K562 (cell line): ENCODE measurements at regions not wholly inside any gene's neighbourhood (a gene's known extent, or its start where the extent isn't known, plus 50 kb on each side); places are given as distances from the start of the nearest gene placed in this dataset.

ENCODE experiments used
- ATAC-seq: fragments of 200-7000 bp; cut with Tn5 transposase; 3 replicates; pipeline ENCODE4 v1.9.1; 2020; ENCODE audit warnings: moderate library complexity
- BruUV-seq: library from RNA; stranded (reverse); fragments of 400-500 nt; replicated peaks from 2 replicates; lab custom pipeline; 2021; lab: Mats Ljungman, UMichigan
- CTCF ChIA-PET: fragments of 300-600 bp; formaldehyde crosslinking; extraction: SDS; loops from one replicate; lab custom pipeline; 2021; ENCODE audit warnings: low intra/inter-chr PET ratio; lab: Yijun Ruan, JAX
- POLR2A ChIA-PET: fragments of 300-600, 350-650 bp; sonication (Branson Sonifier 250); formaldehyde crosslinking; extraction: SDS; loops from one replicate; lab custom pipeline; 2021; ENCODE audit warnings: antibody characterized with exemption, inconsistent platforms; lab: Yijun Ruan, JAX
- DNase-seq, 4 experiments: peaks; one replicate each; pipeline versions ENCODE4 v3.0.0 to v3.0.0-alpha.2; 2011 to 2018; ENCODE audit warnings: low spot score in 3 of 4, mixed read lengths in 3 of 4; ENCODE audit errors: extremely low read depth in 1 of 4
- FAIRE-seq: peaks from 2 replicates; lab custom pipeline; 2011; peaks lifted over from hg19 to GRCh38; lab: Jason Lieb, UNC
- H2AFZ ChIP-seq: 2 replicates; pipeline ENCODE4 v1.6.0; 2011; ENCODE audit warnings: low read depth, low read length, control low read depth, inconsistent platforms
- H3K27ac ChIP-seq: fragments of 200-600 bp; 3 replicates; pipeline ENCODE4 v1.8.0; 2011; ENCODE audit warnings: low read depth, mild to moderate bottlenecking, control low read depth, inconsistent platforms, low read length, moderate library complexity, mixed read lengths; ENCODE audit errors: extremely low read depth
- H3K27me3 ChIP-seq, 2 experiments: fragments of 300-600 bp in 1 of 2; 2 replicates in 1 of 2; 3 replicates in 1 of 2; pipeline versions ENCODE4 v1.6.0 to v1.8.0; 2011; ENCODE audit warnings: inconsistent platforms in 2 of 2, low read length in 2 of 2, mild to moderate bottlenecking in 1 of 2, mixed read lengths in 1 of 2, moderate library complexity in 1 of 2; ENCODE audit not compliant: control insufficient read depth in 2 of 2, insufficient read depth in 2 of 2
- H3K36me3 ChIP-seq: fragments of 300-600 bp; 3 replicates; pipeline ENCODE4 v1.8.0; 2011; ENCODE audit warnings: mild to moderate bottlenecking, low read length, inconsistent platforms; ENCODE audit not compliant: control insufficient read depth, insufficient read depth
- H3K4me1 ChIP-seq, 2 experiments: fragments of 200-600 bp in 1 of 2; replicated peaks in 1 of 2; 2 replicates in 1 of 2; 3 replicates in 1 of 2; pipeline versions ENCODE4 v1.5.1 to v1.8.0; 2011; ENCODE audit warnings: inconsistent platforms in 2 of 2, low read length in 2 of 2, mild to moderate bottlenecking in 1 of 2, mixed read lengths in 1 of 2, moderate library complexity in 1 of 2; ENCODE audit not compliant: control insufficient read depth in 2 of 2, insufficient read depth in 2 of 2
- H3K4me2 ChIP-seq: 2 replicates; pipeline ENCODE4 v1.6.1; 2011; ENCODE audit warnings: low read length, control low read depth, inconsistent platforms, mixed read lengths; ENCODE audit not compliant: insufficient read depth
- H3K4me3 ChIP-seq: fragments of 200-600 bp; sonication (generic), shearing (Covaris generic); 2 replicates; pipeline ENCODE4 v1.5.1; 2016; ENCODE audit warnings: control low read depth, inconsistent platforms
- H3K79me2 ChIP-seq: fragments of 200-600 bp; 3 replicates; pipeline ENCODE4 v1.8.0; 2011; ENCODE audit warnings: low read length, inconsistent platforms; ENCODE audit not compliant: control insufficient read depth, insufficient read depth
- H3K9ac ChIP-seq, 2 experiments: 2 replicates each; pipeline versions ENCODE4 v1.6.0 to v1.6.1; 2011; ENCODE audit warnings: low read depth in 2 of 2, low read length in 2 of 2, control low read depth in 1 of 2, inconsistent platforms in 1 of 2, mild to moderate bottlenecking in 1 of 2, mixed read lengths in 1 of 2; ENCODE audit not compliant: insufficient read depth in 1 of 2
- H3K9me1 ChIP-seq: one replicate; pipeline ENCODE4 v1.6.0; 2011; ENCODE audit warnings: inconsistent platforms, mild to moderate bottlenecking, low read length, moderate library complexity; ENCODE audit not compliant: control insufficient read depth, insufficient read depth
- H3K9me3 ChIP-seq: replicated peaks from 2 replicates; pipeline ENCODE4 v1.5.1; 2011; ENCODE audit warnings: low read depth, low read length, inconsistent platforms; ENCODE audit not compliant: control insufficient read depth, insufficient read depth
- H4K20me1 ChIP-seq: replicated peaks from 2 replicates; pipeline ENCODE4 v1.6.1; 2011; ENCODE audit warnings: low read length, inconsistent platforms, mixed read lengths; ENCODE audit not compliant: control insufficient read depth, insufficient read depth
- BRF2 ChIP-seq: IDR thresholded peaks from 3 replicates; pipeline ENCODE4 v1.6.1; 2011; ENCODE audit warnings: borderline replicate concordance, mild to moderate bottlenecking; ENCODE audit not compliant: insufficient read length, insufficient read depth
- CLOCK ChIP-seq: fragments of 250-450 bp; sonication (Bioruptor Pico); IDR thresholded peaks from 2 replicates; pipeline ENCODE4 v1.4.0; 2020; ENCODE audit warnings: mild to moderate bottlenecking, moderate library complexity, borderline replicate concordance
- CREM ChIP-seq: IDR thresholded peaks from 2 replicates; pipeline ENCODE4 v1.6.1; 2014; ENCODE audit warnings: antibody characterized with exemption, low read depth
- FOXJ2 ChIP-seq: fragments of 200-800 bp; sonication (Bioruptor generic); IDR thresholded peaks from 2 replicates; pipeline ENCODE4 v1.6.1; 2016; ENCODE audit warnings: missing genetic modification characterization, missing compliant biosample characterization
- FOXK1 ChIP-seq: sonication (generic); formaldehyde crosslinking; IDR thresholded peaks from 2 replicates; pipeline ENCODE4 v1.8.0; 2022; ENCODE audit warnings: missing genetic modification reagents, mild to moderate bottlenecking, borderline replicate concordance
- MEIS2 ChIP-seq: fragments of 450-650 bp; IDR thresholded peaks from 2 replicates; pipeline ENCODE4 v1.6.1; 2014; ENCODE audit warnings: mild to moderate bottlenecking; ENCODE audit not compliant: partially characterized antibody
- PCBP2 ChIP-seq: fragments of 200-400 bp; formaldehyde crosslinking; IDR thresholded peaks from 2 replicates; pipeline ENCODE4 v1.6.1; 2018; ENCODE audit warnings: low read length, low read depth, mild to moderate bottlenecking, moderate library complexity; ENCODE audit not compliant: poor library complexity, severe bottlenecking
- PREB ChIP-seq: sonication (generic); formaldehyde crosslinking; IDR thresholded peaks from 2 replicates; pipeline ENCODE4 v1.8.1; 2023; ENCODE audit warnings: mild to moderate bottlenecking, missing genetic modification reagents
- SLC30A9 ChIP-seq: fragments of 250-450 bp; sonication (Bioruptor Pico); IDR thresholded peaks from 2 replicates; pipeline ENCODE4 v1.8.0; 2022; ENCODE audit warnings: mild to moderate bottlenecking, moderate library complexity
- TRIM25 ChIP-seq: fragments of 450-650 bp; IDR thresholded peaks from 2 replicates; pipeline ENCODE4 v1.7.0; 2016; ENCODE audit warnings: borderline replicate concordance
- TRIM28 ChIP-seq: fragments of 450-650 bp; IDR thresholded peaks from 2 replicates; pipeline ENCODE4 v1.6.1; 2017
- TSC22D4 ChIP-seq: fragments of 450-650 bp; IDR thresholded peaks from 2 replicates; pipeline ENCODE4 v1.6.1; 2016; ENCODE audit warnings: missing genetic modification characterization, missing biosample characterization, control low read depth
- ZC3H4 ChIP-seq: sonication (generic); formaldehyde crosslinking; IDR thresholded peaks from 2 replicates; pipeline ENCODE4 v1.9.0; 2021; ENCODE audit warnings: missing genetic modification reagents, borderline replicate concordance
- ZNF133 ChIP-seq: fragments of 250-450 bp; sonication (Bioruptor Pico); IDR thresholded peaks from 2 replicates; pipeline ENCODE4 v1.4.0; 2020; ENCODE audit warnings: mild to moderate bottlenecking
- ZNF232 ChIP-seq: sonication (generic); formaldehyde crosslinking; IDR thresholded peaks from 2 replicates; pipeline ENCODE4 v1.8.0; 2022; ENCODE audit warnings: mild to moderate bottlenecking, missing genetic modification reagents
- ZNF316 ChIP-seq: fragments of 450-650 bp; IDR thresholded peaks from 2 replicates; pipeline ENCODE4 v1.6.1; 2016
- WGBS: fragments of 100-300 bp; shearing (Covaris generic); methylation state at CpG from one replicate; pipeline ENCODE4 v1.1.6; 2016; ENCODE audit warnings: low coverage, mixed read lengths; ENCODE audit not compliant: insufficient coverage; ENCODE audit errors: missing lambda C conversion rate; 5-methylcytosine and 5-hydroxymethylcytosine counted together
- in situ Hi-C: fragments of 300-500 bp; cut with MboI; formaldehyde crosslinking; loops from 4 replicates; pipeline ENCODE4 v1.15.0; 2018; ENCODE audit warnings: inconsistent platforms, mixed read lengths
- intact Hi-C: fragments of 100-400 bp; cut with micrococcal nuclease; formaldehyde crosslinking; loops from 2 replicates; pipeline ENCODE4 v1.14.2; 2022
- TF ChIP-seq, protein P1 (sequence below): IDR thresholded peaks from 2 replicates; pipeline ENCODE4 v1.6.1; 2014; ENCODE audit warnings: antibody characterized with exemption

DNA sequence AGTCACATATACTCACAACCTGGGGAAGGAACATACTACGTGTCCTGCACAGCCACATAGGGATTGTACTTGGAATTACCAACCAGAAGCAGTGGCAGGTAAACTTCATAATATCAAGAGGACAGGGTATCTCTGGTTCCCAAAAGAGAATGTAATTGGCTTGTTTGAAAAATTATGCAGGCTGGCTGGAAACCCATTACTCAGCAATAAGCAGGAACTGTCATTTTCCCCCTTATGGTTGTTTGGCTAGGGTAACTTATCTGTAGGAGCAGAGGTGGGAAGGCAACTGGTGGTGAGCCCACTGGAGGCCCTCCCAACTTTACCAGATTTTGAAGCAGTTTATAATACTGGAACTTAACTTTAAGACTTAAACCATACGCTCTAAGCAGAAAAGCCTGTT, 924.1 kb downstream of the LRRIQ3 start:
- intact Hi-C loops = no loop called here
- Histone ChIP-seq H3K4me3 (no peak overlapping the region), H3K9ac (no peak overlapping the region), H3K36me3 (no peaks in the 10 kb centered on the region), H2AFZ (no peak overlapping the region), H3K27ac (no peak overlapping the region), H3K79me2 (no peaks in the 10 kb centered on the region), H4K20me1 (no peaks in the 10 kb centered on the region), H3K9me3 (no peaks in the 10 kb centered on the region), H3K4me1 (no peaks in the 10 kb centered on the region), H3K4me2 (no peak overlapping the region), H3K27me3 (no peaks in the 10 kb centered on the region), H3K9me1 (no peaks in the 10 kb centered on the region)
- DNase-seq (no peak), FAIRE-seq (no peak), ATAC-seq (no peak)
- 0% methylated on average over 2 of the region's 2 CpGs for WGBS
- in situ Hi-C loops = no loop called here
- BruUV-seq = no TSS peak
- CTCF ChIA-PET = no interaction called here
- POLR2A ChIA-PET = no interaction called here
- no peak for TF ChIP-seq FOXJ2 (tag)
- TF ChIP-seq ZC3H4 (CRISPR knock-in tag) = no peak
- no peak for TF ChIP-seq CLOCK (CRISPR knock-in tag)
- TF ChIP-seq TSC22D4 (tag) = no peak
- TF ChIP-seq, protein P1, sequence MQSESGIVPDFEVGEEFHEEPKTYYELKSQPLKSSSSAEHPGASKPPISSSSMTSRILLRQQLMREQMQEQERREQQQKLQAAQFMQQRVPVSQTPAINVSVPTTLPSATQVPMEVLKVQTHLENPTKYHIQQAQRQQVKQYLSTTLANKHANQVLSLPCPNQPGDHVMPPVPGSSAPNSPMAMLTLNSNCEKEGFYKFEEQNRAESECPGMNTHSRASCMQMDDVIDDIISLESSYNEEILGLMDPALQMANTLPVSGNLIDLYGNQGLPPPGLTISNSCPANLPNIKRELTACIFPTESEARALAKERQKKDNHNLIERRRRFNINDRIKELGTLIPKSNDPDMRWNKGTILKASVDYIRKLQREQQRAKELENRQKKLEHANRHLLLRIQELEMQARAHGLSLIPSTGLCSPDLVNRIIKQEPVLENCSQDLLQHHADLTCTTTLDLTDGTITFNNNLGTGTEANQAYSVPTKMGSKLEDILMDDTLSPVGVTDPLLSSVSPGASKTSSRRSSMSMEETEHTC = no peak
- TF ChIP-seq TRIM25 = no peak
- TF ChIP-seq MEIS2 = no peak
- TF ChIP-seq PREB (CRISPR knock-in tag) = no peak
- no peak for TF ChIP-seq BRF2
- no peak for TF ChIP-seq SLC30A9 (CRISPR knock-in tag)
- no peak for TF ChIP-seq PCBP2
- TF ChIP-seq ZNF316 = no peak
- no peak for TF ChIP-seq ZNF232 (CRISPR knock-in tag)
- no peak for TF ChIP-seq ZNF133 (CRISPR knock-in tag)
- no peak for TF ChIP-seq FOXK1 (CRISPR knock-in tag)
- no peak for TF ChIP-seq CREM
- TF ChIP-seq TRIM28 = no peak
